ENCODE measurements at regions not wholly inside any gene's neighbourhood (a gene's known extent, or its start where the extent isn't known, plus 50 kb on each side); places are given as distances from the start of the nearest gene placed in this dataset.

DNA sequence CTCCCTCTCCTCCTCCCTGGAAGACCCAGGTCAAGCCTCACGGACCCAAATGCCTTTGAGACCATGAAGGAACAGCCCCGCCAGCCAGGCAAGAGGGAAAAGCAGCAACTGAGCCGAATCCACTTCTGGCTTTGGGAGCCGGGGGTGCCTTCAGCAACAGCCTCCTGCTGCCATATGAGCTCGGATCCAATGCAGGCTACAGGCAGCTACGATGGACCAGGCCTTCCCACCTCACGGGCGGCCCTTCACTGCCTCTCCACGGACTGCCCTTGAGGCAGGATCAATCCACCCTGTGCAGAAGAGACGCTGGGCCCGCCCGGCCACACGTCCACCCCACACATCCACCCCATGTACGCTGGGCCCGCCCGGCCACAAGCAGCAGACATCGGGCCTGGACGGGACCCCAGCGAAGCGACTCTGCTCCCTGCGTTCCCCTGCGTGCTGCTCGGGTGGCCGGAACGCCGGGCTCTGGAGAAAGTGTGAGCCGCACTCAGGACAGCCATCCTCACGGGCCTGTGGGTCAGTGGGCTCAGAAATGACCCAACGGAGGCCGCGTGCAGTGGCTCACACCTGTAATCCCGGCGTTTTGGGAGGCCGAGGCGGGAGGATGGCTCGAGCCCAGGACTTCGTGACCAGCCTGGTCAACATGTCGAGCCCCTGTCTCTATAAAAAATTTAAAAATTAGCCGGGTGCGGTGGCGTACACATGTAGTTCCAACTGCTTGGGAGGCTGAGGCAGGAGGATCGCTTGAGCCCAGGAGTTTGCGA is 82.0 kb downstream of the FOXL3 start:
- H3K4me3 ChIP-seq (ENCODE audit: low read depth, low read length): no peak overlapping the region
- in situ Hi-C loops (cut with HindIII; ENCODE audit: low sequenced_read_pairs): no loop called here
- TF ChIP-seq, protein P1, sequence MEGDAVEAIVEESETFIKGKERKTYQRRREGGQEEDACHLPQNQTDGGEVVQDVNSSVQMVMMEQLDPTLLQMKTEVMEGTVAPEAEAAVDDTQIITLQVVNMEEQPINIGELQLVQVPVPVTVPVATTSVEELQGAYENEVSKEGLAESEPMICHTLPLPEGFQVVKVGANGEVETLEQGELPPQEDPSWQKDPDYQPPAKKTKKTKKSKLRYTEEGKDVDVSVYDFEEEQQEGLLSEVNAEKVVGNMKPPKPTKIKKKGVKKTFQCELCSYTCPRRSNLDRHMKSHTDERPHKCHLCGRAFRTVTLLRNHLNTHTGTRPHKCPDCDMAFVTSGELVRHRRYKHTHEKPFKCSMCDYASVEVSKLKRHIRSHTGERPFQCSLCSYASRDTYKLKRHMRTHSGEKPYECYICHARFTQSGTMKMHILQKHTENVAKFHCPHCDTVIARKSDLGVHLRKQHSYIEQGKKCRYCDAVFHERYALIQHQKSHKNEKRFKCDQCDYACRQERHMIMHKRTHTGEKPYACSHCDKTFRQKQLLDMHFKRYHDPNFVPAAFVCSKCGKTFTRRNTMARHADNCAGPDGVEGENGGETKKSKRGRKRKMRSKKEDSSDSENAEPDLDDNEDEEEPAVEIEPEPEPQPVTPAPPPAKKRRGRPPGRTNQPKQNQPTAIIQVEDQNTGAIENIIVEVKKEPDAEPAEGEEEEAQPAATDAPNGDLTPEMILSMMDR (IDR thresholded peaks at IDR 0.05; ENCODE audit: low read depth, low read length): no peak
- DNase-seq (ENCODE audit: low read depth, low spot score): no peak

DNA sequence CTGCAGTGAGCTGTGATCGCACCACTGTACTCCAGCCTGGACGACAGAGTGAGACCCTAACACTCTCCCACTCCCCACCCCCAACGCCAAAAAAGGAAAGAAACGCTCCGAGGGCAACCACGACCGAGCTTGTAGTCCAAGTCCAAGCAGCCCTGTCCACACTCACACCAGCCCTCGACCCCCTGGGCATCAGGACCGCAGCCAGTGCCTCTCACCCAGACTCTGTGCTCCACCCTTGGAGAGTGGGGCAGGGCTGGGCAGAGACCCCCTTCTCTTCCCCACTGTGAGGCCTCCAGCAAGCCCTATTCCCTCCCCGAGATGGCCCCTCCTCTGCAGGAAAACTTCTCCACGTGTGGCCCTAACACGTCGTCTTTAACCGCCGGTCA is 82.6 kb downstream of the FOXL3 start:
- DNase-seq (ENCODE audit: low read depth, low spot score): no peak
- TF ChIP-seq, protein P1 (IDR thresholded peaks at IDR 0.05; ENCODE audit: low read depth, low read length): no peak
- H3K4me3 ChIP-seq (ENCODE audit: low read depth, low read length): no peak overlapping the region
- in situ Hi-C loops (cut with HindIII; ENCODE audit: low sequenced_read_pairs): no loop called here

DNA sequence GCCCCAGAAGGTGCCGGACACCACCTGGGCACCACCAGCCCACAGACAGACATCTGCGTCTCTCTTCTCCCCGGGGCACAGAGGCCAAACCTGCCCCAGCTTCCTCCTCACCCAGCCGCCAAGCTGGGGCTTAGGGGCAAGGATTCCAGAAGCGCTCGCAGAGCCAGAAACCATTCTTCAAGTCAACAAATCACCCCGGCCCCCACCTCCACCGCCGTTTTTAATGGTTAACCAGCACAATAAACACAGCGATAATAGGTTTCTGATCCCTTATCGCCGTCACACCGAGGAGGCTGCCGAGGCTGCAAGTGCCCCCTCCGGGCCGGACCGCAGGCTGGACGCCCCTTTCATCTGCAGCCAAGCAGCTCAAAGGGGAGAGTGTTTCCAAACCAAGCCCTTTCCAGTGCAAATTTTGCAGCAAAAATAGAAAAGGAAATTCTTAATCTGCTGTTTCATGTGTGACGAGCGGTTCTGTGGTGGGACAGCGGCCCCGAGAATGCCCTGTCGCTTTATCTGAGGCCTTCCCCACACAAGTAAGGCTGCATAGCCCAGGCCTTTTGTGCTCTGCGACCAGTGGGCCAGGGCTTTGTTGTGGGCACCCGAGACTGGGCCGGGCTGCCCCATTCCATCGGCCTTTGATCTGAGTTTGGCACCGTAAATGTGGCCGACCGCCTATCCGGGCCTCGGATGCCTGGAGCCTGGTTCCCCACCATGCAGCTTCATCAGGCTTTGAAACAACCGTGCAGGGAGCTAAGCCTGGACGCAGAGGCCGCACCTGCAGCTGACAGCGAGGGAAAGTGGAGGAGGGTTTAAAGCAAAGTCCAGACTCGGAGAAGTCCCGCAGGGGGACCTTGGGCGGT is 83.2 kb downstream of the FOXL3 start:
- H3K4me3 ChIP-seq (ENCODE audit: low read depth, low read length): no peak overlapping the region
- DNase-seq (ENCODE audit: low read depth, low spot score): no peak
- TF ChIP-seq, protein P1 (IDR thresholded peaks at IDR 0.05; ENCODE audit: low read depth, low read length): no peak
- in situ Hi-C loops (cut with HindIII; ENCODE audit: low sequenced_read_pairs): no loop called here

DNA sequence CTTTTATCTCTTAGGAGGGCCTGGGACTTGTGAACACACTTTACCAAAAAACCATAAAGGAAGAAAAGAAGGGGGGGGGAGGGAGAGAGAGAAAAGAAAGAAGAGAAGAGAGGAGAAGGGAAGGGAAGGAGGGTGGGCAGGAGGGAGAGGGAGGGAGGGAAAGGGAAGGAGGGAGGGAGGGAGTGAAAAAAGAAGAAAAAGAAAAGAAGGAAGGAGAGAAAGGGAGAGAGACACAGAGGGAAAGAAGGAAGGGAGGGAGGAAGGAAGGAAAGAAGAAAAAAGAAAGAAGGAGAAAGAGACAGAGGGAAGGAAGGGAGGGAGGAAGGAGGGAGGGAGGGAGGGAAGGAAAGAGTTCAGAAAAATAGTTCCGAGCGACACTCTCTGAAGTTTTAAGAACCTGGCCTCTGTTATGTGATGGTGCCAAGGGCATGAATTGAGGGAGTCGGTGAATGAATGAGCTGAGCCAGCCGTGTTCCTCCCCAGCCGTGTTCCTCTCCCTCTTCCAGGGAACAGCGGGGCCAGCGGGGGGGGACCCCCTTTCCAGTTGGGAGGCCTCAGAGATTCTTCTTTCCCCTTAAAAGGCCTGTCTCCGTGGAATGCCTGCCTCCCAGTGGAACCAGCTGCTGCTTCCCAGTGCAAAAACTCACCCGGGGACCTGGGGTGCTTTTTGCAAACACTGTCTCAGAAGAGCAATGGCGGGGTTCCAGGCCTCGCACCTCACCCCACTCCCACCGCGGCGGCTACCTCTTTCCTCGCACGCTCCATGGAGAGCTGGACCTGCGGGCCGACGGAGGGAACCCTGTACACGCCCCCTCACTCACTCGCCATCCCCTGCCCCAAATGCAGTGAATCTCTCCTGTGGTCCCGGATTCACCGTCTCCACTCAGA is 84.1 kb downstream of the FOXL3 start:
- in situ Hi-C loops (cut with HindIII; ENCODE audit: low sequenced_read_pairs): no loop called here
- no peak for DNase-seq (ENCODE audit: low read depth, low spot score)
- H3K4me3 ChIP-seq (ENCODE audit: low read depth, low read length): no peak overlapping the region
- TF ChIP-seq, protein P1 (IDR thresholded peaks at IDR 0.05; ENCODE audit: low read depth, low read length): no peak

DNA sequence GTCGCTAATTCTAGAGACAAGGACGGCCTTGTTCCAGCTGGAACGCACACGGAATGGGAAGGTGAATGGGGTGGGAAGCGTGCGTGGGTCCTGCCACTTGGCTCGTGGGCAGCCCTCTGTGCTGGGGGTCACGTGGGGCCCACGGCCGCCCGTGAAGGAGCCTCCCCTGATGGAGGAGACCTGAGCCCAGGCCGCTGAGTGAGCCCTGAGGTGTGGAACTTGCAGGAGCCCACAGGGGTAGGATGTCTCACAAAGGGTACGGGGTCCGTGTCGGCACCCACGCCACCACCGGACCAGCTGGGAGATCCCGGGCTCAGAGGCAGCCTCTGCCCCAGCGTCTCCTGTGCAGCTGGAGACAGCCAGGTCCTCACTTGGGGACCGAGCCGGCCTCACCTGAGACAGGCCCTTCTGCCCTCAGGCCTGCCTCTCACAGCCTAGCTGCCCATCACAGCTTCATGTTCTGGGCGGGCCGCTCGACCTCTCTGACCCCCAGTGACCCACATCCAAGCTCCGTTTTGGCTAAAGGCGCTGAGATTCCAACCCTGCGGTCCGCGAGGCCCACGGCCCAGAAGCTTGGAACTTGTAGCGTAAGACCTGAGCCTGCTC is 84.8 kb downstream of the FOXL3 start:
- DNase-seq (ENCODE audit: low read depth, low spot score): no peak
- H3K4me3 ChIP-seq (ENCODE audit: low read depth, low read length): no peak overlapping the region
- in situ Hi-C loops (cut with HindIII; ENCODE audit: low sequenced_read_pairs): no loop called here

More for the DNA sequence above, 84.8 kb downstream of the FOXL3 start:
- TF ChIP-seq, protein P1 (IDR thresholded peaks at IDR 0.05; ENCODE audit: low read depth, low read length): no peak

Measured in astrocyte of the spinal cord (primary cell).